ENCODE measurements at regions not wholly inside any gene's neighbourhood (a gene's known extent, or its start where the extent isn't known, plus 50 kb on each side); places are given as distances from the start of the nearest gene placed in this dataset.
A peak's percentile ranks its signal among the peaks of the same experiment; 100 is the strongest.

- no peaks in the 10 kb centered on the region for H3K9me3 ChIP-seq
- no peak overlapping the region for H3K4me3 ChIP-seq
- intact Hi-C loops (cut with DNase I; ENCODE audit: low total_unique reads) (no loop called here), in situ Hi-C loops (cut with MboI; ENCODE audit: low sequenced_read_pairs in 4 of 4) (no loop called here)
- DNase-seq (no peak), ATAC-seq (no peak)
- H3K36me3 ChIP-seq = no peaks in the 10 kb centered on the region
- no peak for TF ChIP-seq CTCF (IDR thresholded peaks at IDR 0.05 in 4 of 5, conservative IDR thresholded peaks at IDR 0.05 in 1 of 5)
- H3K27ac ChIP-seq = peak overlapping the region in 1 of 4 donors; percentile 51
- peaks cover 0 to 4% of the 10 kb centered on the region in 2 donors for H3K4me1 ChIP-seq
- H3K27me3 ChIP-seq = no peaks in the 10 kb centered on the region
Observed at GRCh38 chr13:99067159-99067985, 89.5 kb upstream of the DOCK9 start.

GRCh38 chr13:99071211-99071610 is 93.3 kb upstream of the DOCK9 start:
- no peaks in the 10 kb centered on the region for H3K4me1 ChIP-seq
- TF ChIP-seq POLR2A (IDR thresholded peaks at IDR 0.05) = no peak
- no peak for TF ChIP-seq CTCF (IDR thresholded peaks at IDR 0.05 in 4 of 5, conservative IDR thresholded peaks at IDR 0.05 in 1 of 5)
- in situ Hi-C loops (cut with MboI; ENCODE audit: low sequenced_read_pairs in 4 of 4) = no loop called here
- no peaks in the 10 kb centered on the region for H3K27me3 ChIP-seq
- intact Hi-C loops (cut with DNase I; ENCODE audit: low total_unique reads) = no loop called here
- H3K4me3 ChIP-seq = no peak overlapping the region
- no peak for DNase-seq
- H3K9me3 ChIP-seq = no peaks in the 10 kb centered on the region
- no peak overlapping the region for H3K27ac ChIP-seq
- H3K36me3 ChIP-seq = no peaks in the 10 kb centered on the region
- ATAC-seq = no peak

- TF ChIP-seq POLR2A (IDR thresholded peaks at IDR 0.05) (no peak), CTCF (IDR thresholded peaks at IDR 0.05 in 4 of 5, conservative IDR thresholded peaks at IDR 0.05 in 1 of 5) (no peak)
- no peak overlapping the region for H3K27ac ChIP-seq
- in situ Hi-C loops (cut with MboI; ENCODE audit: low sequenced_read_pairs in 4 of 4) = no loop called here
Observed at GRCh38 chr13:99071666-99072065, 93.8 kb upstream of the DOCK9 start.

GRCh38 chr13:99072356-99072755 is 94.5 kb upstream of the DOCK9 start:
- in situ Hi-C loops (cut with MboI; ENCODE audit: low sequenced_read_pairs in 4 of 4) = no loop called here
- no peaks in the 10 kb centered on the region for H3K27me3 ChIP-seq
- no peaks in the 10 kb centered on the region for H3K9me3 ChIP-seq
- ATAC-seq (no peak), DNase-seq (no peak)
- intact Hi-C loops (cut with DNase I; ENCODE audit: low total_unique reads) = no loop called here
- H3K4me3 ChIP-seq = no peak overlapping the region
- H3K4me1 ChIP-seq = no peaks in the 10 kb centered on the region
- no peak for TF ChIP-seq CTCF (IDR thresholded peaks at IDR 0.05 in 4 of 5, conservative IDR thresholded peaks at IDR 0.05 in 1 of 5)
- no peak for TF ChIP-seq POLR2A (IDR thresholded peaks at IDR 0.05)
- no peak overlapping the region for H3K27ac ChIP-seq
- no peaks in the 10 kb centered on the region for H3K36me3 ChIP-seq

More at GRCh38 chr13:99071666-99072065, 93.8 kb upstream of the DOCK9 start:
- ATAC-seq (no peak), DNase-seq (no peak)
- intact Hi-C loops (cut with DNase I; ENCODE audit: low total_unique reads) = no loop called here
- H3K9me3 ChIP-seq = no peaks in the 10 kb centered on the region
- H3K27me3 ChIP-seq = no peaks in the 10 kb centered on the region
- H3K36me3 ChIP-seq = no peaks in the 10 kb centered on the region
- no peak overlapping the region for H3K4me3 ChIP-seq
- H3K4me1 ChIP-seq = no peaks in the 10 kb centered on the region

Measured in gastrocnemius medialis (tissue), 4 donors.